OCI-M2 (cell line): ENCODE measurements at regions not wholly inside any gene's neighbourhood (a gene's known extent, or its start where the extent isn't known, plus 50 kb on each side); places are given as distances from the start of the nearest gene placed in this dataset.

Experiments
- DNase-seq: peaks from one replicate; lab custom pipeline; 2025; ENCODE audit not compliant: unreplicated experiment; lab: John Stamatoyannopoulos, UW

DNA sequence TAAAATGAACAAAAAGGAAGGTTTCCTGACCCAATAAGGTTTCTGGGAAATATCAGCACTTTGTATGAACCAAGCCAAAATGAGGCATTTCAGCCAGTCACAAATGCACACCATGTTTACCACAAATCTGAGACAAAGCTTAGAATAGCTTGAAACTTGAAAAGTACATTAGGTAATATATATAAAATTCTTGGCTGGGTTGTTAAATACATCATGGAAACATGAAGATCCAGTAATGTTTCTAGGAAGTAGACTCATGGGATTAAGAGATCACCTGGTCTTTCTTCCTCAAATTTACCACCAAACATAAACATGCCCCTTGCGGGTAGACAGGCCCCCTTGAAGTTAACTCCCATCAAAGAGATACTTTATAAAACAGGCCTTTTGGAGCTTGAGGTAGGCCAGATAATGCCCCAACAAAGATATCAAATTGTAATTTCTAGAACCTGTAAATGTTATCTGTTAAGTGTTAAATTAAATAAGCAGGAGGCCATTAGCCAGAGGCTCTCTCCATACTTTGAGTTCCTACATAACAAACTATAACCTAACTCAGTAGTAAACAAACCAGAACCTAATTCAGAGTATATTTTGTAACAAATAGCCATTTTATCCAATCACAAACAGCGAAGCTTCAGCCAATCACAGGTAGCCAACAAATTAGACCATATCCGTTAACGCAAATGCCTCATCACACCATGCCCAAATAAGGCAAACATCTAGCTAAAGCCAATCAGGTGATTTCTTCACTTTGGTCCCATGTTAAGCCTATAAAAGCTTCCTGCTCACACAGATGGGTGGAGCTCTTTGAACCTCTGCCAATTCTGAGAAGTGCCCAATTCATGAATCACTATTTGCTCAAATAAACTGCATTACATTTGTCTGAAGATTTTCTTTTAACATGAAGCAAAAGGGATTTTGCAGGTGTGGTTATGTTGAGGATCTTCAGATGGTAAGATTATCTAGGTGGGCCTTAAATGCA lies 127.9 kb upstream of the TARS1 start:
- no peak for DNase-seq

DNA sequence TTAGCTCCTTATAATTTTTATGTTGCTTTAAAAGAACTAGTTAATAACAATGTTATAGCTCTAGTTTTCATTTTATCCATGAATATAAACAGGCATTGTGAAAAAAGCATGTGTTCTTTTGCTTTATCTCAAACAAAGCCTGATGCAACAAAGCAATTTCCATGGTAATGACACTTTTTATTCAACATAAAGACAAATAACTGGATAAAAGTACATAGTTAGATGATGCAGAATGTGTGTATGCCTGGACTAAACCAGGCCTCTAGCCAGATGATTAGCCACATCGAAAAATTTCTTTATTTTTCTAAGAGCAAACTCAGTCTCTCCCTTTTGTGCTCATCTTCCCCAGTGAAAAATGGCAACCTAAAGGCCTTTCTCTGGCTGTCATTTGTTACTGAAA lies 125.6 kb upstream of the TARS1 start:
- no peak for DNase-seq

DNA sequence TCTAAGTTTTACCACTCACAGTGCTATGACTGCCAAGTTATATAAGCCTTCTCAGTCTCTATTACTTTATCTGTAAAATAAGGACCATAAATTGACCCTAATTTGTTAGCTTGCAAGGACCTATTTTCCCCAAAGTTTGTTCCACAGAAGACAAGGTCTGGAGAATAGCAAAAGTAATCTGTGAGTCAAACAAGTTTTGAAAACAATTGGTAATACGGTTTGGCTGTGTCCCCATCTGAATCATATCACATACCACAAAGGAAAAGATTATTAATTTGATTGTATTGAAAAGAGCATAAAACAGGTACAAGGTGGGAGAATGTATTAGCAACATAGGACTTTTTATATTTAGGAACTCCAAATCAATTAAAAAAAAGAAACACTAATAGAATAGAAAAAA lies 124.0 kb upstream of the TARS1 start:
- no peak for DNase-seq

- DNase-seq, result no peak
Measured at GRCh38 chr5:33317271-33317670, 123.5 kb upstream of the TARS1 start.

DNA sequence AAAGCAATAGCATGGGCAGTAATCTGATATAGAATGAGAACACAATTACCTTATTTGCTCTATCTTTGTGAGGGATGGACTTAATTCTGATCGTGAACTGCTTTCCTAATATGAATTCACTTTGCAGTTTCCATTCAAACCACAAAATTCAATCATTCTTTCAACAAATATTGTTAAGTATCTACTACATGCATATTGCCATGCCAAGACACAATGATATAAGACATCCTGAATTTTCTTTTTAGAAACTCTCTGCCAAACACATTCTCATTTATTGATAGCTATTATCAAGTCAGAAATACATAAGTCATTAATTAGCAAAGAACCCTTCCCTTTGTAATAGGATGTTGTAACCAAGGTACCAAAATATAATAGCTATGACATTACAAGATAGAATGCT lies 121.6 kb upstream of the TARS1 start:
- no peak for DNase-seq

DNA sequence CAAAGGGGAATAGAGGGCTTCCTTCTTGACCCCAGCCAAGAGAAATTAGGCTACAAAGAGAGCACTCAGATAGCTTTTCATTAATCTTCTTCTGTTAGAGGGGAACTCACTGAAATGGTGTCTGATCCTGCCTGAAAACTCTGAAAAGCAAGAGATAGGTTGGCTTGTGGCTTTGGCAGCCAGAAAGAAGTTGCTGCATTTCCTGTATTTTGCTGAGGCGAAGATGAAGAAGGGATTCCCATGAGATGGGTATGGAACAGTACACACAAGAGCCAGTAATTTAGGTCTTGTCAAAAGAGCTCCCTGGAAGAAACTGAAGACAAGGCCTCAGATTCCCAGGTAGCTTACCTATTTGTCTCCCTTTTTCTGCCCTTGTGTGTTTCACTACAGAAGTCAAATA lies 120.9 kb upstream of the TARS1 start:
- no peak for DNase-seq

DNA sequence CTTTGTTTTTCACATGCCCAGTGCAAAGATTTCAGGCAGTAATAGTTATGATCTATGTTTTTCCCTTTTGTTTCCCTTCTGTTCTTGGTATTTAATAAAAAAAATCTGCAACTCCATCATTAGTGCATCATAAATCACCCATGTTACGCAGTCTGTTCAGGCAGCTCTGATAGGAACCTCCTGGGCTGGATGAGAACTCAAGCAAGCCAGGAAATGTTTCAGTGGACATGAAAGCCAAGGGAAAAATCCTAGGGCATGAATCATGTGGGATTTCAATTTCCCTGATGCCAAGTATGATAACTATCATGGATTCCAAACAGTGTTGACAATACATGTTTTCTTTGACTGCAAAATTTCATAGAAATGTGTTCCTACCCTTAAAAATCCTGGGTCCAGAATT lies 119.7 kb upstream of the TARS1 start:
- DNase-seq, result no peak

- no peak for DNase-seq
Measured at GRCh38 chr5:33322632-33323031, 118.1 kb upstream of the TARS1 start.

DNA sequence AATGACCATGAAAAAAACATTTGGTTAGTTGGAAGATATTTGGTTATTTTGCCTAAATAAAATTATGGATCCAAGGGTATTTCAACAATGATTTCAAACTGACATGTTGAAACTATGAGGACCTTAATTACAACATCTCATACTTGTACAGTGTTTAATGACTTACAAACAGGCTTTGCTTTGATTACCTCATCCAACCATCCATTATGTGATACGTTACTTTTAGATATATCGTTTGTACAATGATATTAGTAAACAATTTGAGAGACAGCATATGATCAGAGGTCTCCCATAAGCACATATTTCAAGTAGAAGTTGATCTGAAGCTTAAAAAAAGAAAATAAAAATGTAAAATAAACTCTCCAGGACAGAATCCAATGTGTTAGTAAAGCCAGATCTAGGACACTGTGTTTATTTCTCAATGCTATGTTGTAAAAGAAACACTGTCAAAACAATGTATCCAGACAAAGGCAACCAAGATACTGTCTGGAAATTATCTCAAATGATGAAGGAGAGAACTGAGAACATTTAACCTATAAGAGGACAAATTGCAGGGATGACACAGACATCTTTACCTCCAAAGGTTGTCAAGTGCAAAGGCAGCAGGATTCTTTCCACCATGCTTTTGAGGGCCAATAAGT lies 116.0 kb upstream of the TARS1 start:
- DNase-seq, result no peak

- no peak for DNase-seq
Measured at GRCh38 chr5:33328818-33329217, 111.9 kb upstream of the TARS1 start.

DNA sequence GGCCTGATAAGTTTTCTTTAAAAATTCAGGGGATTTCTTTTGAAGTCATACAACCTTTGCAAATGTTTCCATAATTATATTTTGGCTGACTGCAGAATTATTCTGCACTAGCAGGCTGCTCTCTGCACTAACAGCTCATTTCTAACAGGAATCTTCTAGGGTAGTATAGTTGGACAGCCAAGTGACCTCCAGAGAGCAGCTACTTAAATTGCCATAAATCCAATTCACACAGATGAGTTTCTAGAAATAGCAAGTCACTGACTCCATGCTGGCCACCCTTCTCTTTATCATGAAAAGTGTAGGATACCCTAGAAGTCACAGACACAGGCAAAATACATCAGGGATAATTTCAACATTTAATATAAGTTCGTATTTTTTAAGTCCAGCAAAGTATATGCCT lies 110.9 kb upstream of the TARS1 start:
- no peak for DNase-seq

DNA sequence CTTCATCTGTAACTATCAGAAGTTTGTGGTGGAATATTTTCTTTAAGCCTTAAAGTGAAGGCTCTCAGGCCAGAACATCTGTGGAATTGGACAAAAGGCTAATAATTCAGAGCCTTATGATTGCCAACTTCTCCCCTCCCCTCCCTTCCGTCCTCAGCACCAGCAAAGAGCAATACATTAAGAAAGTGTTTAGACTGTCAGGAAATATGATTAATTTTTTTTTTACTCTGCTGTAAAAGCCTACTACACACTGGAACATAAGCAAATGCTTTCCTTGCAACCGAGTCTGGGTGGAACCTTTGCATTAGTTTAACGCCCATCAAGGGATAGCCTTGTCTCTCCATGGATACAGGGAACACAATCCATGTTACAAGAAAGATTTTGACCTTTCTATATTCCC lies 110.3 kb upstream of the TARS1 start:
- DNase-seq, result no peak

DNA sequence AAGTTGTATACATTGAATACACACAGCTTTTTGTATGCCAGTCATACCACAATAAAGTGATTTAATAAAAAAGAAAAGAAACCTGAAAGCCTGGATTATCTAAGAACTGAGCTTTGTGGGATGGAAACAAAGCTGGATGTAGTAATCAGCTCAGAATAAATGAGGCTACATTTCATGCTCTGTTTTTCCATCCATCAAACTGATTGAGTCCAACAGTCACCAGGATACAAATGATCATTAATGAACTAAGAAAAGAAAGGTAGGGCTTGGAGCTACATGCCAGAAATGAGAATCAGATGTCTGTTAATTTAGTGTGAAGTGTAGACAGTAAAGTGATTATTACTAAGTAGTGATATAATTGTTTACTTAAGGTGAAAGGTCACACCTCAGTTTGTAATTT lies 109.8 kb upstream of the TARS1 start:
- DNase-seq, result no peak

GRCh38 chr5:33332804-33333203 lies 108.0 kb upstream of the TARS1 start:
- no peak for DNase-seq

GRCh38 chr5:33334829-33335228 lies 105.9 kb upstream of the TARS1 start:
- no peak for DNase-seq

- no peak for DNase-seq
Measured at GRCh38 chr5:33336891-33337636, 103.7 kb upstream of the TARS1 start.

DNA sequence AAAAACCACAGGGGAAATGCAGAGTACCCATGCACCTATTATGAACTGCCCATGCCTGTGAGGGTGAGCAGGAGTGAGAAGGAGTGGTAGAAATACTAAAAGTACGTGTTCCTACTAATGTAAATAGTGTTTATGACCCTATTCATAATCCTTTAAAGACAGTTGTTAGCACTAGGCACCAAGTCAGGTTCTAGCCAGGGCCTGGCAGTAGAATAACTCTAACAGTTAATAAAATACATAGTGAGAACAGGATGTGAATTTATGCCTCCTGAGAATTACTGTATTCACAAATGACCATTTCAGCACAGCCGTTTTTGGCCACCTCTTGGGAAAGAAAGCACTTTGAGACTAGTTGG lies 103.2 kb upstream of the TARS1 start:
- DNase-seq, result no peak

DNA sequence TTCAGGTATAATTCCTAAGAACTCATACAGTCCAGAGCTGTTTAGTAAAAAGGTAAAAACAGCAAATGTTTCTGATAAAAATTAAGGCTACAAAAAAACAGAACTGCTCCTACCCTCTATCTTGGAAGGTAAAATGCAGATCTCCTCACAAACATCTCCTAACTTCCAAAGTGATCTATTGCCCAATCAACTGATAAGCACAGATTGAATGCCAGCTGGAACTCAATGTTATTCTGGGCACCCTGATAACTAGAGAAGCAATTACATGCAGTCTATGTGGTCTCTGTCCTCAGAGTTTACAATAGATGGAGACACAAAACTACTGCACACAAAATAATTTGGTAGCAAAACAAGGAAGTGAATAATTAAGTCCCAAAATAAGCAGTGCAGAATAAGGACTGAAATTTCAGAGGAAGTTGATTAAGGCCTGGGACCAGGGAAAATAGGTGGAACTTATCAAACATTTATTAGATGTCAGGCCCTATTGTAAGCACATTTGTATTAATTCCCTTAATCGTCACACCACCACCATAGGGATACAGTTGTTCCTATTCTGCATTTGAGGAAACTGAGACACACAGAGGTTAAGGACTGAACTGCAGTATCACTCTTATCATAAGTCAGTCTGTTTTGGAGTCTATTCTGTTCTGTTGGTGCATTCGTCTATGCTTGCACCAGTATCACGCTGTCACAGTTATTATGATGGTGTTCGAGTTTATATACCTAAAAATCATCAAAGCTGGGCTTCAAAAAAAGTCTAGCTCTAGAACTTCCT lies 102.2 kb upstream of the TARS1 start:
- DNase-seq, result no peak

- no peak for DNase-seq
Measured at GRCh38 chr5:33339413-33339812, 101.4 kb upstream of the TARS1 start.

DNA sequence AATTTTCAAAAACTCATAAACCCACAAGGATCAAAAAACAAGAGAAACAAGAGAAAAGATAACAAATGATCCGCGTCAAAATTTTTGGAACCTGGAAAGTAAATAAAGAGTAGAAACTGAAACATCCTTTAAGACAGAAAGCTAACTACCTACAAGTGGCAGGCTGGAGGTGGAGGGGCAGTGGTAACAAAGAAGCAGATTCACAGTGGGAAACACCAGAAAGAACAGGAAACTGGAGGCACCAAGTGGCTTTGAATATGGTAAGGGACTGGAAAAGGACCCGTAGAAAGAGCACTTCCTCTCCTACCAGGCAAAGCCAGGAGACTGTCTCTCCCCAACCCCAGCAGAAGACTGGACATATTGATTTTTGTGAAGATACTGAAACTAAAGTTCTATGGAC lies 100.6 kb upstream of the TARS1 start:
- DNase-seq, result no peak

- DNase-seq, result no peak
Measured at GRCh38 chr5:33341351-33341750, 99.4 kb upstream of the TARS1 start.
